Renal cortex interstitium (tissue), 11 donors: ENCODE measurements at regions not wholly inside any gene's neighbourhood (a gene's known extent, or its start where the extent isn't known, plus 50 kb on each side); places are given as distances from the start of the nearest gene placed in this dataset.
"Not testable (repeated sequence)": the region's sequence is repeated elsewhere in the genome, so short reads cannot be mapped to it uniquely, and the experiment has no call there.

ENCODE experiments used
- DNase-seq, 11 donors: peaks; one replicate each; pipeline ENCODE4 v3.0.0-alpha.2; 2013; ENCODE audit warnings: low read depth in 9 of 11, low spot score in 4 of 11; ENCODE audit errors: extremely low read depth in 1 of 11

DNA sequence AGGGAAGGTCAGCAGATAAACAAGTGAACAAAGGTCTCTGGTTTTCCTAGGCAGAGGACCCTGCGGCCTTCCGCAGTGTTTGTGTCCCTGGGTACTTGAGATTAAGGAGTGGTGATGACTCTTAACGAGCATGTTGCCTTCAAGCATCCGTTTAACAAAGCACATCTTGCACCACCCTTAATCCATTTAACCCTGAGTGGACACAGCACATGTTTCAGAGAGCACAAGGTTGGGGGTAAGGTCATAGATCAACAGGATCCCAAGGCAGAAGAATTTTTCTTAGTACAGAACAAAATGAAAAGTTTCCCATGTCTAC is 966.4 kb upstream of the DEFB115 start:
- not testable (repeated sequence) for DNase-seq

GRCh38 chr20:30291686-30292085 is 965.8 kb upstream of the DEFB115 start:
- not testable (repeated sequence) for DNase-seq

DNA sequence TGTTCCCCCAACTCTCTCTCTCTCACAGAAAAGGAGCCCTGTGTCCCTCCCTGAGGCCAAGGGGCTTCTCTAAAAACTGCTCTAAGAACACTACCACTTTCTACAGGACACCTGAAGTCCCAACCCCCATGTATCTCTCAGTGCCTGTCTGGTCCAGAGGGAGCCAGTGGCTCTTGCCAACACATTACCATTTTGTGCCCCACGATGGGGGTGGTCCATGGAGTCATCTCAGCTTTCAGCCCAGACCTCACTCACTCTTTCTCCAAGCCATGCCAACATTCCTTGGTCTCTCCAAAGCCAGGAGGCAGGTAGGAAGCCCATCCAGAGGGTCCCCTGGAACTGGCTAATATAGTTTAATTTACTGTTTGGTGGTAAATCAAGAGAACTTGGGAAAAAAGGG is 962.1 kb upstream of the DEFB115 start:
- not testable (repeated sequence) for DNase-seq

DNA sequence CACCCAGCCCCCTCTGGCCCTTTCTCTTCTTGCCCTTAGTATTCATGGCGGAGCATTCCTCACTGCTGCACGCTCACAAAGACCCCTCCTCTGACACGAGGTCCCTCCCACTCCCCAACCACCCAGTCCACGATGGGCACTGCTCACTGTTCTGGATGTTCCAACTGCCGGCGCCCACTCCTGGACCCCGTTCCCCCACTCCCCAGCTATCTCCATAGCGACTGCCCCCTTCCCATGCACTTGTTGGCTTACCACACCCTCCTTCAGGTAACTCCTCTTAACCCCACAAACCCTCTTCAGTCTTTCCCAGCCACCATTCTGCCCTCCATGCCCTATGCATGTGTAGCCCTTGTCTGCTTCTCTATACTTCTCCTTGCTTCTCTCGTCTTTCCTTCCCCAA is 961.5 kb upstream of the DEFB115 start:
- not testable (repeated sequence) for DNase-seq

DNA sequence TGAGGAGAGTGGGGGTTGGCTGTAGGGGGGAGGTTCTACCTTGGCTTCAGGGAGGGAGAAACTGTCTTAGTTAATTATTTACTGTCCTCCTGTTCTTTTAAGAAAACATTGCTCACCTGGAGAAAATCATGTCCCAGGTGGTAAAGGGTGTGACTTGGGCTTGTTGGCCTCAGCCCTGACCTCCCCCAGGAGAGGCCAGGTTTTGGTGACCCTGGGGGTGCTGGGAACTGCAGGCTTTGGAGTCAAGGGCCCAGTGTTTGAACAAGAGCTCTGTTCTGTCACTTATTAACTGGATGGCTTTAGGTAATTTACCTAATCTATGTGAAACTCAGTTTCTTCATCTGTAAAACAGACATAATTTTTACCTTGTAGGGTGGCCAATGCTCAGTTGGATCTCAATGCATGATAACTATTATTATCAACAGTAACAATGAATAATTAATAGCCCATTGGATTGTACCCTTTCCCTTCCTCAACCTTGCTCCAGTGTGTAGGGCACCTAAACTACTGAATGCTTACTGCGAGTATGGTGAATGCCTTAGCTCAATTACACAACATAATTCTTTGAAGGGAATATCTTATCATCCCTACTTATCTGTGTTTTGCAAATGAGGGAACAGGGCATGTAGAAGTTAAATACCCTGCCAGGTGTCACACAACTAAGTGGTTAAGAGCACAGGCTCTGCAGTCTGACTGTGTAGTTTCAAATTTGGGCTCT is 959.4 kb upstream of the DEFB115 start:
- DNase-seq, result not testable (repeated sequence)

- DNase-seq, result not testable (repeated sequence)
Measured at GRCh38 chr20:30300220-30300642, 957.2 kb upstream of the DEFB115 start.

DNA sequence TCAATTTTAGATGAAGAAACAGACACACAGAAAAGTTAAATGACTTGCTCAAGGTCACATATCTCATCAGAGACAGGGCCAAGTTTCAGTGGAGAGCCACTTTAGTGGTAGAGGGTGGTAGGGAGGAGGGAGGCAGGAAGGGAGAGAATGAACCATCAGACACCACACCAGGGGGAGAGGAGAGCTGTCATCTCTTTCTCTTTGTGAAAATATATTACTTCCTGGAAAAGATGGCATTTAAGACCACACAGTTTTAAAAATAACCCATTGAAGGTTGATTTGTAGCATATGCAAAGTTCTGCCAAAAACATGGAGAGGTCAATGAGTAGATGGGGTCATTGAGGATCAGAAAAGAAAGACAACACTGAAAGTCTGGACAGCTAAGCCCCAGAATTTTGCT is 954.7 kb upstream of the DEFB115 start:
- DNase-seq, result not testable (repeated sequence)

DNA sequence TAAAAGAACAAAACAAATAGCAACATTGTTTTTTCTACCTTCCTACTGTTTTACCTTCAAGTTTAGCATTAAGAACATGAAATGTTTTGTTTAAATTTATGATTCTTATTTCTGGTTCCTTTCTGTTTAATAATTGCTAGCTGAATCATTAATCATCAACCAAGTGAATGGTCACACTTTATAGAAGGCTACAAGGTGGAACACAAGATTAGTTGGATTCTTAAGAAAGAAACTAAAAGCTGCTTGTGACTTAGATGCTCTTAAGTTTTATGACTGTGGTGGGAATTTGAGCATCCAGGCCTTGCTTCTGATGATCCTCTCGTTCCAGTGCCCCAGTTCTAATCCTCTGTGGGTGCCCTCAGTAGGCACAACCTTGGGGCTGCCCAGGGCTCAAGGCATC is 947.5 kb upstream of the DEFB115 start:
- not testable (repeated sequence) for DNase-seq

GRCh38 chr20:30310385-30310784 is 947.1 kb upstream of the DEFB115 start:
- DNase-seq, result not testable (repeated sequence)

GRCh38 chr20:30312220-30312619 is 945.2 kb upstream of the DEFB115 start:
- DNase-seq, result not testable (repeated sequence)

- not testable (repeated sequence) for DNase-seq
Measured at GRCh38 chr20:30313660-30314059, 943.8 kb upstream of the DEFB115 start.

- peak in 1 of 11 donors; percentile 2 for DNase-seq
Measured at GRCh38 chr20:30316063-30316462, 941.4 kb upstream of the DEFB115 start.

GRCh38 chr20:30316532-30317299 is 940.7 kb upstream of the DEFB115 start:
- DNase-seq, result not testable (repeated sequence)

GRCh38 chr20:30333744-30334143 is 923.7 kb upstream of the DEFB115 start:
- DNase-seq, result not testable (repeated sequence)

GRCh38 chr20:30337556-30337955 is 919.9 kb upstream of the DEFB115 start:
- not testable (repeated sequence) for DNase-seq

- peak in 5 of 11 donors; percentile 0 to 7 (median 4) for DNase-seq
Measured at GRCh38 chr20:30348932-30349331, 908.5 kb upstream of the DEFB115 start.

- DNase-seq, result not testable (repeated sequence)
Measured at GRCh38 chr20:30356854-30357467, 900.5 kb upstream of the DEFB115 start.

DNA sequence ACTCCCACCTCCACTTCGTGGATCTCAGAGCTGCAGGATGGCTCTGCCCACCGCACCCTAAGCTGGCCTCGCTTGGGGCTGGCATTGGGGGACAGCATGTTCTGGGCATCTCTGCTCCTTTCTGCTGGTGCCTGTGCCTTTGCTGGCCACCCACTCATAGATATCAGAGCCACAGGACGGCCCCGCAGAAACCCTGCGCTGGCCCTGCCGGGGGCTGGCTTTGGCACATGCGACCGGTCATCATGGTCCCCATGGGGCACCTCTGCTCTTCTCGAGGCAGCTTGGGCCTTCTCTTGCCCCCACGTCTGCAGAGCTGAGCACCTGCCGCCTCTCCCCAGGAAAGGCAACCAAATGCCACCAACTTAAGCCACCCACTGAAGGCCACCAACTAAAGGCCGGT is 895.7 kb upstream of the DEFB115 start:
- not testable (repeated sequence) for DNase-seq

DNA sequence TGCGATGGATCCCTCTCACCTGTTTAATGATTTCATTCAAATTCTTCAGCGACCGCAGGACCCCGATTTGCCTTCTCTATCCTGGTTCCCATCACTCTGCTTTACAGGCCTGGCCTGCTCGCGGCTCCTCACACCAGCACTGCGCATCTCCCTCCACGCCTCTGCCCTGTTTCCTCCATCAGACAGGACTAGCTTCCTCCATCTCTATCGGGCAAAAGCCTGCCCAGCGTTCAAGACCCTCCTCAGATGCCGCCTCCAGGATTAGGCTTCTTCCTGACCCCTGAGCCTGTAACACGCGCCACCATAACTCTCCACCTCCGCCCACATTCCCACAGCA is 881.1 kb upstream of the DEFB115 start:
- DNase-seq, result not testable (repeated sequence)
